ENCODE measurements at regions not wholly inside any gene's neighbourhood (a gene's known extent, or its start where the extent isn't known, plus 50 kb on each side); places are given as distances from the start of the nearest gene placed in this dataset.

DNA sequence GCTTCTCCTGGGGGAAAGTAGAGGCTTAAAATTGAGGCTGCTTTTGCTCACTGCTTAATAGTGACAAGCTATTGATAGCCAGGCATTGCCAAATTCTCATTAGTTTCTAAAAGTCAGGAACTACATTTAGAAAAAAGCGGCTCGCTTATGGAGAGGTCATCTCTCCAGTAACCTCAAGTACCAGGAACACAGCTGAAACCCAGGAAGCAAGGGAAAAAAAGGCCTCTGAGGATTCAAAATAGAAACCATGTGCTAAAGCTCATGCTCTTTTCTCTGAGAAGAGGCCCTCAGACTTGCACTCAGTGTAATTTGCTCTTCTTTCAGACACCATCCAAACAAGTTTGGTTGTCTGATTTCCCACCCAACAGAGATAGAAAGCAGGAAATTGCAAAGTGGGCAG lies 261.4 kb upstream of the USP25 start:
- TF ChIP-seq TAF1 (IDR thresholded peaks at IDR 0.05; ENCODE audit: low read depth, low read length): no peak
- TF ChIP-seq PAX5 (IDR thresholded peaks at IDR 0.05; ENCODE audit: insufficient read depth, low read length, severe bottlenecking): no peak
- TF ChIP-seq POLR2A (IDR thresholded peaks at IDR 0.05; ENCODE audit: low read depth, low read length): no peak
- no peak for TF ChIP-seq POLR2AphosphoS5 (IDR thresholded peaks at IDR 0.05; ENCODE audit: low read depth, low read length)
